Hematopoietic multipotent progenitor cell (in vitro differentiated cells): ENCODE measurements at regions not wholly inside any gene's neighbourhood (a gene's known extent, or its start where the extent isn't known, plus 50 kb on each side); places are given as distances from the start of the nearest gene placed in this dataset.
"Not testable (repeated sequence)": the region's sequence is repeated elsewhere in the genome, so short reads cannot be mapped to it uniquely, and the experiment has no call there.

Experiments used
- DNase-seq, 3 donors: peaks; one replicate each; pipeline ENCODE4 v3.0.0-alpha.2; 2011 to 2015; ENCODE audit warnings: low read depth in 2 of 3, low spot score in 2 of 3

DNA sequence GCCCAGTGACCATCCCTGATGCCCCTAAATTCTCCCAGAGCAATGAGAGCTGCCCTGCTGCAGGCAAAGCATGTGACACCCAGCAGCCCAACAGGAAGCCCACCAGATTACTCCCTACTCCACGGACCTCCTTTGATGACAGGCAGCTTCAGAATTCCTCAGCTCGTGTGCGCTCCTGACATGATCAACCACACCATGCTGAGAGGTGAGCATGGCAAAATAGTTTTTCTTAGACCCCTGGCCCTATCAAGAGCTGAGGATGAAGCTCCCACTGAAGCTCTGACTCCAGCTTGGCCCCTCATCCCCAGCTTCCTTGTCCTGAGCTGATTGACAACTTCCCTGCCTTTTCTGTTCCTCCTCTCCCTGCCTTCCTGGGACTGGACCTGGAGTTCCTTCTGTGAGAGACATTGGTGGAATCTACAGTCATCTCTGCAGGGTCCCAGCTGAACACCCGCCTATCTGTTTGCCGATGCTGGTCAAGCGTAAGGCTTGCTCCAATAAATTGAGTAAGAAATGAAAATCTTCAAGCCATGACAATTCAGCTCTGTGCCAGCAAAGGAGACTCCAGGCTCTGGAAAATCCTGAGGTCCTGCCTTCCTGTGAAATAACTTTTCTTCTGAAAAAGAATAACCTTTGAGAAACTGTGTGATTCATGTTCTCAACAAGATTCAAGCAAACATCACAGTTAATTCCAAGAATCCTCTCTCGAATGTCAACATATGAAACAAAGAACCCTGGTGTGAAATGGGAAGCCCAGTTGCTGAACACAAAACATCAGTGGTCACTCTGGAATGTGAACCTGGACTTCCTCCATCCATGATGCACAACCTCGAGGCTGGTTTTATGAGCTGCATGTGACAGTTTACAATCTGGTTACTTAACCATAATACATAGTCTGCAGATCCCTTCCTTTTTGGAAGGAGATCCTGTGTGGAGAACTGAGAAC lies 201.1 kb downstream of the SPP2 start:
- no peak for DNase-seq

- DNase-seq = no peak
These were observed 200.4 kb downstream of the SPP2 start for GRCh38 chr2:234250926-234251325.

DNA sequence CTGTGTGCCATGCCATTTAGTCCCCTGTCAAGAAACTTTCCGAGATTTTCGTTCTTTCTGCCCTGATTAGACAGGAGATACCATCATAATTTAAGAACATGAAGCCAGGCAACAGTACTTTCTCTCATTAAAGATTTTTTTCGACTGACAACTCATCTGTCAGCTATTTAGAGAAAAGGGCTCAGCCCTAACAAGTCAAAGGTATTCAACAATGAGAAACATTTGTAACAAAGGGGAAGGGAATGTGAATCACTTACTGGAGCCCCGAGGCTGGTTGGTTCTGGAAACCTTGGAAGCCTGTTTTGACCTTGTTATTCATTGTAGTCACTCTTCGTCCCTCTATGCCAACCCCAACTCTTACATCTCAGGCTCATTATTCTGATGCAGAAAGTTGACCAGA lies 199.4 kb downstream of the SPP2 start:
- no peak for DNase-seq

DNA sequence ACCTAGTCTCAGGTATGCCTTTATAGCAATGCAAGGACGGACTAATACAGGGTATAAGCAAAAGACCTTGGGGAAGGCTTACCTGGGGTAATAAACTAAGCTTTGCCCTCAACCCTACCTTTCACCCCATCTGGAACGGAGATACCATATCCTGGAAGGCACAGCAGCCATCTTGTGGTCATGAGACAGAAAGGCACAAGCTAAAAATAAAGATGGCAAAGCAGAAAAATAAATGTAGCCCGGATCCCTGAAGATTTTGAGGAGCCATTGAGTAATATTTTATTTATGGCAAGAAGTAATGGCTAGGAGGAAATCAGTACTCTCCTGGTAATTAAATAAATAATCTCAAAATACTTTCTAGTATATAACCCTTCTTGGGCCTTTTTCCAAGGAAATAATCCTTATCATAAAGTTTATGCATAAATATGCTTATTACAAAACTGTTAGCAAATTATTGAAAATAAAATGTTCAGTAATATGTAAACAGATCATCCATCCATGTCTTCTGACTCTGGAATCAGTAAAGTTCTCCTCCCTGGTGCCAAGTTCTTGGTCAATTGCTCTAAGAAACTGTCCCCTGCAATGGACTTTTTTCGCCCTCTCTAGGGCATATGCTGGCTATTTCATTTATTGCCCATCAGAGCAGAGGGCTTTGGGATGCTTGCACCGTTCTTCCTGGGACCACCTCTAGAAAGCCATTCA lies 198.7 kb downstream of the SPP2 start:
- DNase-seq = no peak

- not testable (repeated sequence) for DNase-seq
These were observed 197.8 kb downstream of the SPP2 start for GRCh38 chr2:234248213-234248710.

GRCh38 chr2:234247453-234248180 lies 197.1 kb downstream of the SPP2 start:
- DNase-seq = no peak

GRCh38 chr2:234245945-234246344 lies 195.4 kb downstream of the SPP2 start:
- no peak for DNase-seq

DNA sequence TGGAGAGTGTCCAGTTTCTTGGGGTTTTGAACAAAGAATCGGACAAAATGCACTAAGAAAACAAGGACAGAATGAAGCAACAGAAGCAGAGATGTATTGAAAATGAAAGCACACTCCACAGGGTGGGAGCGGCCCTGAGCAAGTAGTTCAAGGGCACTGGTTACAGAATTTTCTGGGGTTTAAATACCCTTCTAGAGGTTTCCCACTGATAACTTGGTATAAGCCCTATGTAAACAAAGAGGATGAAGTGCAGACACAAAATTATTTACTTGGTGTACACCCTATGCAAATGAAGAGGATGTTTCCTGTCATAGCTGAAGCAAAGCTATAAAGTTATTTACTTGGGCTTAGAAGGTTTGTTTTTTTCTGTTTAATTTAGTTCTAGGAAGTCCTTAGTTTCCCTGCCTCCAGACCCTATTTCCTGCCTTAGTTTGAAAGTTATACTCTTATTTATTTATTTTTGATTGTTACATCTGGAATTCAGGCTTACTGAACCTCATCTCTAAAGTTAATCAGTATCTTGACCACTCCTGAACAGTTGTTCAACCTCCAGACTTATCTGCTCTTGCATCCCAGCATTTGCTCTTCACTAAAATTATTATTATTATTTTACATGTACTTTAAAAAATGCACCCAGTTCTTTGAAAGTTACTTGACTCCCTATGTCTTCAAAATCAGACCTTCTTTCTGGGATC lies 193.5 kb downstream of the SPP2 start:
- DNase-seq = no peak

DNA sequence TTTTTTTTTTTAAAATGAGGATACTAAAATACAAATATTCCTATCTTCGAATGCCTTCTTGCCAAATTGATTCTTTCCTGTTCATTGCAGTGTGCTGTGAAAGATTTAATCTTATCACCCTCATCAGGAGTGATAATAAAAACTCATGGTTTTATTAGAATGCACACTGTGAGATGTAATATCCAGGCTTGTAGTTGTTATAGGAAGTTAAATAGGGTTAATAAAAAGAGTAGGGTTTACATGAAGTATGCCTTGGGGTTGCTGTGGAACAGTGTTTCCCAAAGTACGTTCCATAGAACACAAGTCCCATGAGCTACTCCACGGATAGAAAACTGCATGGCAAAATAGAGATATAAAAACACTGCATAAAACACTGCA lies 191.9 kb downstream of the SPP2 start:
- DNase-seq = no peak

GRCh38 chr2:234241656-234242458 lies 191.4 kb downstream of the SPP2 start:
- DNase-seq = no peak

DNA sequence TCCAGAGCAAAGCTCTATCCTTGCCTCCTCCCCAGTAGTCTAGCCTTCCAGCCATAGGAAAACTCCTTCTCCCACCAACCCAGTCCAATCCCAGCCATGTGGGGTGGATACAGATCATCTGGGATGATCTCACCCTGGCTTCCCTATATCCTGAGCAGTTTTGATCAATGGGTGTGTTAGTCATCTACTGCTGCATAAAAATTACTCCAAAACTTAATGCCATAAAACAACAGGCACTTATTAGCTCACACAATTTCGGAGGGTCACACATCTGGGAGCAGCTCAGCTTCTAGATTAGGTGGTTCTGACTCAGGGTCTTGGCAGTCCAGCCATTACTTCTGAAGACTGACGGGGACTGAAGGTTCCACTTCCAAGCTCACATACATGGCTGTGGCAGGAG lies 190.4 kb downstream of the SPP2 start:
- DNase-seq = no peak

- no peak for DNase-seq
These were observed 184.7 kb downstream of the SPP2 start for GRCh38 chr2:234235191-234235590.

- DNase-seq = no peak
These were observed 181.0 kb downstream of the SPP2 start for GRCh38 chr2:234231460-234231859.

DNA sequence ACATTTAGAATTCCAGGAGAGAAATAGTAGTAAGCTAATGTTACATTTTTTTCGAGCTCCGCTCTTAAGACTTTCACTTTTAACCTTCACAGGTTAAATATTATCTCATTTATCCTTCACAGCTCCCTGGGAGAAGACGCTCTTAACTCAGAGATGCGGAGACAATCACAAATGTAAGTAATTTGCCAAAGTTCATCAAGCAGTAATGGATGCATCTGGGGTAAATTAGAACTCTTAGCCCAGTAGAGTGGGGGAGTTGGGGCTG lies 168.5 kb downstream of the SPP2 start:
- no peak for DNase-seq

DNA sequence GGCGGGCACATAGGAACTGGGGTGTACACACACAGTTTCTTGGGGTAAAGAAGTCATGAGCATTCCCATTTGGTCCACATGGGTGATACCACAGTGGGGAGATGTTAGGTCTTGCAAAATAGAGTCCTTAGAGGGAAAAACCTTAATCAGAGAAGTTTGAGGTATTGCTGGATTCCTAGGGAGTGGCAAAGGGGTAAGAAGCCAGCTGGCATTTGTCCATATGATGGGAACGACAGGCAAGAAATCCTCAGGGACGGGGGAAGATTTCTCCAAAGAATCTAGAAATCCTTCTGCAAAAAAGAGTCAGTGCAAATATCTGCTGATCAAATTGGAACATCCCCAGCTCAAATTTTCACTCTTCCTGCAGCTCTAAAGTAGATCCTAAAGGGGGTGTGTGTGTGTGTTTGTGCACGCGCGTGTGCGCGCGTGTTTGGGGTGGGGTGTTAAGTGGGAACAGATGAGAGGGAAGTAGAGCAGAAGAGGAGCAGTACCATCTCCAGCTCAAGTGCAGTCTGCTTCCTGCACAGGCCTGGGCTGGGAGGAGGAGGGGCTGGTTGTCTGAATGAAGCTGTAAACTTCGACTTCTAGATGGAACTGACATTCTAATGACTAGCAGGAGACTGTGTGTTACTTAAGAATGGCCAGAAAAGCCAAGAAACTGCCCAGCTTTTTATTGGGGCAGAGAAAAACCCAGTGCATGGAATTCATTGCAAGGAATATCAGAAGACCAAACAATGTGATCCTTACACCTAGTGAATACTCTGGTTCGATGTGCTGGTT lies 168.0 kb downstream of the SPP2 start:
- DNase-seq = peak in 1 of 3 donors; percentile 19

DNA sequence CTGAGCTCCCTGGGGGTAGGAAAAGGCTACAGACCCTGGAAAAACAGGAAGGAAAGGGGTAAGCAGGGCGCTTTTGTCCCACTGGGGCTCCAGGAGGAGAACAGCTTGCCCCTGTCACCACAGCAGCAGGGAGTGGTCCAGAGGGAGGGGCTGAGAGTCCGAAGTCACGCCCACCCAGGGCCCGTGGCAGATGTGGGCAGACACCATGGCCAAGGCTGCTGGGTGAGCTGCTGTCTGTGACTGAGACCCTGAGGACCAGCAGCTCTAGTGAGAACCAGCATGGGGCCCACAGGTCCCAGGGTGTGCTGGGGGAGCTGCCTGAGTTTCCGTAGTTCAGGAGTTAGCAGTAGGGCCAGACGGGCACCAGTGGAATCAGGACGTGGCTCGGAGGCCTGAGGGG lies 162.0 kb downstream of the SPP2 start:
- DNase-seq = no peak

DNA sequence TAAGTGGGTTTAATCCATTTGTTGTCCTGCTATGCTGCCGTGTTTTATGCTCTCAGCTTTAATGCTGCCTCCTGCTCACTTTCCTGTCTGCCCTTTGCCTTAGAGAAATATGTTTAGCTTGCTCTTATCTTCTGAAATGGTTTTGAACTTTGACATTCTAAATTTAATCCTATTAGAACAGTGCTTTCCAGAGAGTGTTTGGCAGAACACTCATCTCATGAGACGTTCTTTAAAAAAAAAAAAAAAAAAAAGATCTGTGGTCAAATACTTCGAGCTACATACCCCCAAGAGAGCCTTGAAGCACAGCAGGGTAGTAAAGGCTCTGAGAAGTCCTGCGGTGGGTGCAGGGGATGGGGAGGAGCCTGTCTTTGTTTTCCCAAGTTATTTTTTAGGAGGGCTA lies 161.3 kb downstream of the SPP2 start:
- DNase-seq = no peak

GRCh38 chr2:234206738-234207137 lies 156.2 kb downstream of the SPP2 start:
- DNase-seq = no peak

DNA sequence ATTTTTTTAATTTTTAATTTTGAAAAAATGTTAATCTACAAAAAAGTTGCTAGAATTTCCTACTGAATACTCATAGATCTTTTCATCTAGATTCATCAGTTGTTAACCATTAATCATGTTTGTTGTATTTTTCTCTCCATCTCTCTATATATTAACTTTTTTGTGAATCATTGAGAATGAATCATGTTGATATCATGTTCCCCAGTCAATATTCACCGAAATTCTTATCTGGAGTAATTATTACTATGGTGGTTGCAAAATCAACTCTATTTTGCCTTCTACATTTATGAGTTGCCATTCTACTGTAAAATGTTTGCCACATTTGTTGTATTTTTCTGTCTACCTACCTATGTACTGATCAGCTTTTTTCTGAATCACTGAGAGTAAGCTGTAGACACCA lies 154.0 kb downstream of the SPP2 start:
- no peak for DNase-seq
